Endothelial cell (in vitro differentiated cells): ENCODE measurements at regions not wholly inside any gene's neighbourhood (a gene's known extent, or its start where the extent isn't known, plus 50 kb on each side); places are given as distances from the start of the nearest gene placed in this dataset.
"Not testable (repeated sequence)": the region's sequence is repeated elsewhere in the genome, so short reads cannot be mapped to it uniquely, and the experiment has no call there.

ENCODE experiments used
- DNase-seq: peaks from one replicate; pipeline ENCODE4 v3.0.0; 2021; ENCODE audit warnings: low spot score
- H3K27ac Mint-ChIP-seq: one replicate; pipeline ENCODE4 v1.8.0; 2021; ENCODE audit warnings: mixed read lengths, inconsistent platforms; ENCODE audit not compliant: unreplicated experiment
- H3K27me3 Mint-ChIP-seq: one replicate; pipeline ENCODE4 v1.8.0; 2021; ENCODE audit warnings: mild to moderate bottlenecking, moderate library complexity, mixed read lengths, inconsistent platforms; ENCODE audit not compliant: unreplicated experiment
- H3K36me3 Mint-ChIP-seq: one replicate; pipeline ENCODE4 v1.8.0; 2021; ENCODE audit warnings: mild to moderate bottlenecking, low read depth, mixed read lengths, inconsistent platforms; ENCODE audit not compliant: unreplicated experiment
- H3K4me1 Mint-ChIP-seq: one replicate; pipeline ENCODE4 v1.8.0; 2021; ENCODE audit warnings: mild to moderate bottlenecking, mixed read lengths, inconsistent platforms; ENCODE audit not compliant: unreplicated experiment
- H3K4me3 Mint-ChIP-seq: one replicate; pipeline ENCODE4 v1.8.0; 2021; ENCODE audit warnings: mild to moderate bottlenecking, mixed read lengths, inconsistent platforms; ENCODE audit not compliant: unreplicated experiment
- H3K9me3 Mint-ChIP-seq: one replicate; pipeline ENCODE4 v1.8.0; 2021; ENCODE audit warnings: mixed read lengths, inconsistent platforms; ENCODE audit not compliant: unreplicated experiment
- CTCF ChIP-seq: fragments of 200-600 bp; sonication (generic); IDR thresholded peaks from one replicate; pipeline ENCODE4 v1.5.0; 2021; ENCODE audit warnings: antibody characterized with exemption; ENCODE audit not compliant: unreplicated experiment

GRCh38 chr15:38846346-38846745, 281.7 kb upstream of the RASGRP1 start:
- H3K36me3 Mint-ChIP-seq: no peaks in the 10 kb centered on the region
- no peak for DNase-seq
- no peak overlapping the region for H3K4me3 Mint-ChIP-seq
- no peaks in the 10 kb centered on the region for H3K27me3 Mint-ChIP-seq
- no peaks in the 10 kb centered on the region for H3K4me1 Mint-ChIP-seq
- no peak for TF ChIP-seq CTCF
- H3K27ac Mint-ChIP-seq: no peak overlapping the region
- H3K9me3 Mint-ChIP-seq: no peaks in the 10 kb centered on the region

GRCh38 chr15:38847666-38848065, 283.1 kb upstream of the RASGRP1 start:
- no peak for TF ChIP-seq CTCF
- no peak overlapping the region for H3K4me3 Mint-ChIP-seq
- no peaks in the 10 kb centered on the region for H3K4me1 Mint-ChIP-seq
- H3K9me3 Mint-ChIP-seq: no peaks in the 10 kb centered on the region
- peaks cover 2% of the 10 kb centered on the region for H3K27me3 Mint-ChIP-seq
- no peaks in the 10 kb centered on the region for H3K36me3 Mint-ChIP-seq
- DNase-seq: no peak
- no peak overlapping the region for H3K27ac Mint-ChIP-seq

GRCh38 chr15:38849046-38849445, 284.4 kb upstream of the RASGRP1 start:
- no peaks in the 10 kb centered on the region for H3K4me1 Mint-ChIP-seq
- no peak overlapping the region for H3K27ac Mint-ChIP-seq
- peaks cover 2% of the 10 kb centered on the region for H3K27me3 Mint-ChIP-seq
- H3K9me3 Mint-ChIP-seq: no peaks in the 10 kb centered on the region
- no peak overlapping the region for H3K4me3 Mint-ChIP-seq
- no peak for DNase-seq
- TF ChIP-seq CTCF: no peak
- no peaks in the 10 kb centered on the region for H3K36me3 Mint-ChIP-seq

GRCh38 chr15:38852188-38852587, 287.6 kb upstream of the RASGRP1 start:
- H3K4me3 Mint-ChIP-seq, H3K36me3 Mint-ChIP-seq, H3K9me3 Mint-ChIP-seq, DNase-seq, H3K4me1 Mint-ChIP-seq, H3K27ac Mint-ChIP-seq, H3K27me3 Mint-ChIP-seq: not testable (repeated sequence)

- no peaks in the 10 kb centered on the region for H3K9me3 Mint-ChIP-seq
- no peak overlapping the region for H3K4me3 Mint-ChIP-seq
- H3K36me3 Mint-ChIP-seq: no peaks in the 10 kb centered on the region
- H3K4me1 Mint-ChIP-seq: no peaks in the 10 kb centered on the region
- no peak for TF ChIP-seq CTCF
- peak; percentile 55 for DNase-seq
- no peak overlapping the region for H3K27ac Mint-ChIP-seq
- peaks cover 2% of the 10 kb centered on the region for H3K27me3 Mint-ChIP-seq
These were observed 289.0 kb upstream of the RASGRP1 start for GRCh38 chr15:38853608-38854007.

GRCh38 chr15:38854506-38854905, 289.9 kb upstream of the RASGRP1 start:
- TF ChIP-seq CTCF: no peak
- H3K27me3 Mint-ChIP-seq: peaks cover 2% of the 10 kb centered on the region
- no peak overlapping the region for H3K4me3 Mint-ChIP-seq
- H3K4me1 Mint-ChIP-seq: no peaks in the 10 kb centered on the region
- no peaks in the 10 kb centered on the region for H3K36me3 Mint-ChIP-seq
- no peaks in the 10 kb centered on the region for H3K9me3 Mint-ChIP-seq
- no peak for DNase-seq
- H3K27ac Mint-ChIP-seq: no peak overlapping the region
